Progenitor cell of endocrine pancreas (in vitro differentiated cells): ENCODE measurements at regions not wholly inside any gene's neighbourhood (a gene's known extent, or its start where the extent isn't known, plus 50 kb on each side); places are given as distances from the start of the nearest gene placed in this dataset.

ENCODE experiments used
- DNase-seq: peaks from one replicate; pipeline ENCODE4 v3.0.0; 2021; ENCODE audit warnings: low spot score; ENCODE audit not compliant: unreplicated experiment
- H3K27ac Mint-ChIP-seq: 2 replicates; pipeline ENCODE4 v1.8.0; 2021; ENCODE audit warnings: mild to moderate bottlenecking, moderate library complexity, mixed read lengths
- H3K27me3 Mint-ChIP-seq: 2 replicates; pipeline ENCODE4 v1.8.0; 2021; ENCODE audit warnings: mixed read lengths
- H3K36me3 Mint-ChIP-seq: 2 replicates; pipeline ENCODE4 v1.8.0; 2022; ENCODE audit warnings: mixed read lengths; ENCODE audit not compliant: insufficient read depth
- H3K4me1 Mint-ChIP-seq: 2 replicates; pipeline ENCODE4 v1.8.0; 2021; ENCODE audit warnings: low read depth, mixed read lengths
- H3K4me3 Mint-ChIP-seq: 2 replicates; pipeline ENCODE4 v1.8.0; 2021; ENCODE audit warnings: low read depth, mild to moderate bottlenecking, moderate library complexity, mixed read lengths
- H3K9me3 Mint-ChIP-seq: 2 replicates; pipeline ENCODE4 v1.8.0; 2021; ENCODE audit warnings: low read depth, mixed read lengths
- CTCF ChIP-seq: fragments of 200-600 bp; sonication (generic); IDR thresholded peaks from one replicate; pipeline ENCODE4 v1.5.0; 2021; ENCODE audit warnings: antibody characterized with exemption, mild to moderate bottlenecking; ENCODE audit not compliant: unreplicated experiment

GRCh38 chr1:217097819-217098218, 374.6 kb upstream of the ESRRG start:
- no peak for TF ChIP-seq CTCF
- Mint-ChIP-seq H3K27me3 (peaks cover 14% of the 10 kb centered on the region), H3K4me3 (no peak overlapping the region), H3K9me3 (no peaks in the 10 kb centered on the region), H3K27ac (no peak overlapping the region), H3K36me3 (no peaks in the 10 kb centered on the region), H3K4me1 (peaks cover 10% of the 10 kb centered on the region)
- no peak for DNase-seq

GRCh38 chr1:217096200-217096599, 373.0 kb upstream of the ESRRG start:
- Mint-ChIP-seq H3K9me3 (no peaks in the 10 kb centered on the region), H3K27ac (no peak overlapping the region), H3K36me3 (no peaks in the 10 kb centered on the region), H3K27me3 (peaks cover 29% of the 10 kb centered on the region), H3K4me3 (no peak overlapping the region), H3K4me1 (peaks cover 10% of the 10 kb centered on the region)
- no peak for DNase-seq
- TF ChIP-seq CTCF = no peak

DNA sequence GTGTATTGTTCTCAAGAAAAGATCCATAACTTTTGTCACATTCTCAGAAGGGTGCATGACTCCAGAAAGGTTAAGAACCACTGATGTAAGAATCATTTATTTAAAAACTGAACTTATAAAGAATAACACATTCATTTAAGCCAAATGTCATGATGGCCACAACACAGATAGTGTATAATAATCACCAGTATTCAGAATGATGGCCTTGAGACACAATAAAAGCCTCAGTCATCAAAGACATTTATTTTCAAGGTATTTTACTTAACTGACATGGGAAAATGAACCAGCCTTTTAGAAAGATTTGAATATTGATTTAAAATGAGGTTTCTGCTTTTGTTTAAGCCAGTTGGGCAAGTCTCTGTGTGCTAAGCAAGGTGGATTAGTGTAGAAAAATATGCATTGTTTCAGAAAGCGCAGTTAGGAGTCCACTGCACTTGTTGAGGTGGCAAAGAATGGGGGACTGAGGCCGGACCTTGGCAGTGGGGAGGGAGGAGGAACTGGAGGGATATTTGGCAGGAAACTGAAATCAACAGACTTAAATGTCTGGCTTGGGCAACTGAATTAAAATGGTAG, 371.9 kb upstream of the ESRRG start:
- TF ChIP-seq CTCF = no peak
- no peaks in the 10 kb centered on the region for H3K36me3 Mint-ChIP-seq
- H3K9me3 Mint-ChIP-seq = no peaks in the 10 kb centered on the region
- no peak overlapping the region for H3K4me3 Mint-ChIP-seq
- peak overlapping the region; percentile 71 for H3K27ac Mint-ChIP-seq
- H3K4me1 Mint-ChIP-seq = peaks cover 10% of the 10 kb centered on the region
- peaks cover 32% of the 10 kb centered on the region for H3K27me3 Mint-ChIP-seq
- DNase-seq = no peak

- Mint-ChIP-seq H3K27ac (no peak overlapping the region), H3K27me3 (peaks cover 58% of the 10 kb centered on the region), H3K4me1 (peaks cover 22% of the 10 kb centered on the region), H3K36me3 (no peaks in the 10 kb centered on the region), H3K9me3 (no peaks in the 10 kb centered on the region), H3K4me3 (no peak overlapping the region)
- DNase-seq = no peak
- no peak for TF ChIP-seq CTCF
These were observed 368.3 kb upstream of the ESRRG start for GRCh38 chr1:217091561-217091960.

DNA sequence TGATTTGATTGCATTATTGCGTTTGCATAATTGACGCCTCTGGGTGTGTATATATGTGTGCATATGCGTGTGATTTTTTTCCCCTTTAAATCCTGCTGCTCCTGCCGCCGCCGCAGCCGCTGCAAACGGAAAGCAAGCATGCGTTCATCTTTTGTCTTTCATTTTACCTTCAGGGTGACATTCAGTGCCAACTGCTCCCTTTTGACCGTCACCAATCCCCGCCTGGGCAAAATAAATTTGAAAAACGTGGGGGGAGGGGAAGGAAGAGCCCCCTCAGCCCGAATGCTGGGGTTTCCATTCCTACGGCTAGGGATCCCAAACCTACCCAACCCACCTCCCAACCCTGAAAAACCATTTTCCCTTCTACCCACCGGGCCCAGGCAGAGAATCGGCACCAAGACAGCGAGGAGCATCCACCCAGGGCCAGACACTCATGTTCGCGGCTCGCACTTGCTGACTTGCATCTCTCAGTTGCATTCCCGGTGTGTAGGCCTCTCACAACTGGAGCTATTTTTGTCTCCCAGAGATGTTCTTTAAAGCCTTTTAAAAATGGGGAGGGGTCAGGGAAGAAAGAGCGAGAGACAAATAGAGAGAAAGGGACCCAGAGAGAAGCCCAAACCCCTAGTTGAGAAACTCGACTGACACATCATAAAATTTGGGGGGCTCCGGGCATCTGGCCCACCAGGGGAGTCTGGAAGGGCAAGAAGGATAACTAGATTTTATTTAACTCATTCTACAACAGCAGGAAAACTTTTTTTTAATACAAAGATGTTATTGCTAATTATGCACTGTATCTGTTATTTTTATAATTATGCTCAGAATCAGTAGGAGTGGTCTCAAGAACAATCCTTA, 367.1 kb upstream of the ESRRG start:
- Mint-ChIP-seq H3K36me3 (no peaks in the 10 kb centered on the region), H3K4me1 (peaks cover 20% of the 10 kb centered on the region), H3K4me3 (peak overlapping the region; percentile 68), H3K27ac (no peak overlapping the region), H3K9me3 (no peaks in the 10 kb centered on the region), H3K27me3 (peaks cover 63% of the 10 kb centered on the region)
- no peak for TF ChIP-seq CTCF
- DNase-seq = no peak
